PC-9 (cell line): ENCODE measurements at regions not wholly inside any gene's neighbourhood (a gene's known extent, or its start where the extent isn't known, plus 50 kb on each side); places are given as distances from the start of the nearest gene placed in this dataset.
"Not testable (repeated sequence)": the region's sequence is repeated elsewhere in the genome, so short reads cannot be mapped to it uniquely, and the experiment has no call there.

Experiments used
- BruUV-seq: library from RNA; stranded (reverse); fragments of 400-500 nt; replicated peaks from 2 replicates; lab custom pipeline; 2021; lab: Mats Ljungman, UMichigan
- CTCF ChIA-PET: fragments of 300-600 bp; sonication (Branson Sonifier 250); formaldehyde crosslinking; loops from one replicate; lab custom pipeline; 2022; ENCODE audit warnings: antibody characterized with exemption; lab: Charles Lee
- POLR2A ChIA-PET: fragments of 300-600 bp; sonication (Branson Sonifier 250); formaldehyde crosslinking; loops from one replicate; lab custom pipeline; 2022; ENCODE audit warnings: antibody characterized with exemption; ENCODE audit not compliant: unreplicated experiment; lab: Charles Lee
- DNase-seq, 2 experiments: peaks; one replicate each; pipeline versions ENCODE4 v3.0.0 to v3.0.0-alpha.2; 2015 to 2022; ENCODE audit warnings: mixed read lengths in 1 of 2
- H2AFZ ChIP-seq: fragments of 200-600 bp; sonication (generic); 2 replicates; pipeline ENCODE4 v1.8.1; 2017; ENCODE audit warnings: antibody characterized with exemption
- H3F3A ChIP-seq: fragments of 200-600 bp; sonication (generic); 2 replicates; pipeline ENCODE4 v1.8.1; 2017; ENCODE audit warnings: antibody characterized with exemption, mild to moderate bottlenecking, low read depth; ENCODE audit not compliant: insufficient read depth
- H3K27ac ChIP-seq: fragments of 200-600 bp; sonication (generic); 2 replicates; pipeline ENCODE4 v1.6.1; 2016; ENCODE audit warnings: mixed run types
- H3K27me3 ChIP-seq: fragments of 200-600 bp; sonication (generic); 2 replicates; pipeline ENCODE4 v1.6.1; 2016; ENCODE audit warnings: low read depth, mixed run types; ENCODE audit not compliant: insufficient read depth
- H3K36me3 ChIP-seq: fragments of 200-600 bp; sonication (generic); 2 replicates; pipeline ENCODE4 v1.6.1; 2016; ENCODE audit warnings: low read depth, mixed run types
- H3K4me1 ChIP-seq: fragments of 200-600 bp; sonication (generic); replicated peaks from 2 replicates; pipeline ENCODE4 v1.6.1; 2016; ENCODE audit warnings: mixed run types; ENCODE audit not compliant: insufficient read depth
- H3K4me2 ChIP-seq: fragments of 200-600 bp; sonication (generic); 2 replicates; pipeline ENCODE4 v1.6.1; 2017; ENCODE audit warnings: mixed run types
- H3K4me3 ChIP-seq: fragments of 200-600 bp; sonication (generic); 2 replicates; pipeline ENCODE4 v1.6.1; 2016; ENCODE audit warnings: mixed run types
- H3K79me2 ChIP-seq: fragments of 200-600 bp; sonication (generic); 2 replicates; pipeline ENCODE4 v1.6.1; 2017; ENCODE audit warnings: low read depth, mixed run types
- H3K9me2 ChIP-seq: fragments of 200-600 bp; sonication (generic); 2 replicates; pipeline ENCODE4 v1.8.1; 2017; ENCODE audit warnings: mild to moderate bottlenecking; ENCODE audit not compliant: insufficient read depth
- H3K9me3 ChIP-seq: fragments of 200-600 bp; sonication (generic); 2 replicates; pipeline ENCODE4 v1.8.1; 2016; ENCODE audit warnings: low read depth; ENCODE audit not compliant: insufficient read depth
- H4K20me1 ChIP-seq: fragments of 200-600 bp; sonication (generic); 2 replicates; pipeline ENCODE4 v1.8.1; 2017; ENCODE audit not compliant: insufficient read depth
- EZH2 ChIP-seq: fragments of 200-600 bp; sonication (generic); IDR thresholded peaks from 2 replicates; pipeline ENCODE4 v1.8.0; 2017; ENCODE audit warnings: antibody characterized with exemption, low read depth
- intact Hi-C: fragments of 100-400 bp; cut with micrococcal nuclease; formaldehyde crosslinking; loops from one replicate; pipeline ENCODE4 v1.10.0; 2022; ENCODE audit not compliant: unreplicated experiment
- TF ChIP-seq, protein P1 (sequence below): fragments of 200-600 bp; sonication (generic); conservative IDR thresholded peaks from 2 replicates; pipeline ENCODE4 v1.6.1; 2017; ENCODE audit warnings: mixed run types, antibody characterized with exemption, mild to moderate bottlenecking, moderate library complexity

GRCh38 chr3:147157631-147158030, 248.7 kb downstream of the ZIC4 start:
- Histone ChIP-seq H3K36me3 (no peaks in the 10 kb centered on the region), H3K4me1 (no peaks in the 10 kb centered on the region), H3K9me2 (no peaks in the 10 kb centered on the region), H3K4me2 (no peak overlapping the region), H3K27me3 (no peaks in the 10 kb centered on the region), H3K27ac (no peak overlapping the region), H3K79me2 (no peaks in the 10 kb centered on the region), H3K4me3 (no peak overlapping the region), H3K9me3 (no peaks in the 10 kb centered on the region), H2AFZ (no peak overlapping the region), H3F3A (no peaks in the 10 kb centered on the region), H4K20me1 (no peaks in the 10 kb centered on the region)
- no TSS peak for BruUV-seq
- intact Hi-C loops = no loop called here
- no peak for DNase-seq
- ChIA-PET POLR2A (no interaction called here), CTCF (no interaction called here)
- TF ChIP-seq, protein P1, sequence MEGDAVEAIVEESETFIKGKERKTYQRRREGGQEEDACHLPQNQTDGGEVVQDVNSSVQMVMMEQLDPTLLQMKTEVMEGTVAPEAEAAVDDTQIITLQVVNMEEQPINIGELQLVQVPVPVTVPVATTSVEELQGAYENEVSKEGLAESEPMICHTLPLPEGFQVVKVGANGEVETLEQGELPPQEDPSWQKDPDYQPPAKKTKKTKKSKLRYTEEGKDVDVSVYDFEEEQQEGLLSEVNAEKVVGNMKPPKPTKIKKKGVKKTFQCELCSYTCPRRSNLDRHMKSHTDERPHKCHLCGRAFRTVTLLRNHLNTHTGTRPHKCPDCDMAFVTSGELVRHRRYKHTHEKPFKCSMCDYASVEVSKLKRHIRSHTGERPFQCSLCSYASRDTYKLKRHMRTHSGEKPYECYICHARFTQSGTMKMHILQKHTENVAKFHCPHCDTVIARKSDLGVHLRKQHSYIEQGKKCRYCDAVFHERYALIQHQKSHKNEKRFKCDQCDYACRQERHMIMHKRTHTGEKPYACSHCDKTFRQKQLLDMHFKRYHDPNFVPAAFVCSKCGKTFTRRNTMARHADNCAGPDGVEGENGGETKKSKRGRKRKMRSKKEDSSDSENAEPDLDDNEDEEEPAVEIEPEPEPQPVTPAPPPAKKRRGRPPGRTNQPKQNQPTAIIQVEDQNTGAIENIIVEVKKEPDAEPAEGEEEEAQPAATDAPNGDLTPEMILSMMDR = no peak
- TF ChIP-seq EZH2 = no peak

- CTCF ChIA-PET, intact Hi-C loops, BruUV-seq: not testable (repeated sequence)
Measured at GRCh38 chr3:147154988-147155387, 251.4 kb downstream of the ZIC4 start.

DNA sequence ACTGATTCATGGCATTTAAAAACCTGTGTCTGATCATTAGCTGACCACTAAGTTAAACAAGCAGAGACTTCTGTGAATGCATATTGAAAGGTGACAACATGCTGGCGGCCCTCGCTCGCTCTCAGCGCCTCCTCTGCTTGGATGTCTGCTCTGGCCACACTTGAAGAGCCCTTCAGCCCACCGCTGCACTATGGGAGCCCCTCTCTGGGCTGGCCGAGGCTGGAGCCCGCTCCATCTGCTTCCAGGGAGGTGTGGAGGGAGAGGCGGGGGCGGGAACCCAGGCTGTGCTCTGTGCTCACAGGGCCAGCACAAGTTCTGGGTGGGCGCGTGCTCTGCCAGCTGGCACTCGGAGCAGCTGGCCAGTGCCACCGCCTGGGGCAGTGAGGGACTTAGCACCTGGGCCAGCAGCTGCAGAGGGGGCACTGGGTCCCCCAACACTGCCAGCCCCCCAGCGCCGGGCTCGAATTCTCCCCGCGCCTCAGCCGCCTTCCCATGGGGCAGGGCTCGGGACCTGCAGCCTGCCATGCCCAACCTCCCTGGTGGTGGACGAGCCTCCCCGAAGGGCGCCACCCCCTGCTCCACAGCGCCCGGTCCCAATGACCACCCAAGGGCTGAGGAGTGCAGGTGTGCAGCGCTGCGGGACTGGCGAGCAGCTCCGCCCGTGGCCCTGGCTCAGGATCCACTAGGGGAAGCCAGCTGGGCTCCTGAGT, 252.4 kb downstream of the ZIC4 start:
- no TSS peak for BruUV-seq
- intact Hi-C loops = no loop called here
- no peak overlapping the region for H3K4me3 ChIP-seq
- no peaks in the 10 kb centered on the region for H3F3A ChIP-seq
- H3K27ac ChIP-seq = no peak overlapping the region
- H3K27me3 ChIP-seq = no peaks in the 10 kb centered on the region
- no peaks in the 10 kb centered on the region for H3K9me2 ChIP-seq
- no peaks in the 10 kb centered on the region for H3K79me2 ChIP-seq
- no peaks in the 10 kb centered on the region for H3K36me3 ChIP-seq
- no peak overlapping the region for H3K4me2 ChIP-seq
- CTCF ChIA-PET = no interaction called here
- no peaks in the 10 kb centered on the region for H3K9me3 ChIP-seq
- H4K20me1 ChIP-seq = no peaks in the 10 kb centered on the region
- no peak overlapping the region for H2AFZ ChIP-seq
- POLR2A ChIA-PET = no interaction called here
- no peaks in the 10 kb centered on the region for H3K4me1 ChIP-seq
- TF ChIP-seq, protein P1 = no peak
- TF ChIP-seq EZH2 = no peak
- no peak for DNase-seq

More at GRCh38 chr3:147154988-147155387, 251.4 kb downstream of the ZIC4 start:
- H4K20me1 ChIP-seq, H3K4me1 ChIP-seq, H3K27me3 ChIP-seq, H3F3A ChIP-seq, H3K9me3 ChIP-seq, DNase-seq, H3K27ac ChIP-seq, H3K36me3 ChIP-seq, H3K9me2 ChIP-seq, H3K79me2 ChIP-seq, H3K4me2 ChIP-seq, POLR2A ChIA-PET, H3K4me3 ChIP-seq, H2AFZ ChIP-seq: not testable (repeated sequence)

DNA sequence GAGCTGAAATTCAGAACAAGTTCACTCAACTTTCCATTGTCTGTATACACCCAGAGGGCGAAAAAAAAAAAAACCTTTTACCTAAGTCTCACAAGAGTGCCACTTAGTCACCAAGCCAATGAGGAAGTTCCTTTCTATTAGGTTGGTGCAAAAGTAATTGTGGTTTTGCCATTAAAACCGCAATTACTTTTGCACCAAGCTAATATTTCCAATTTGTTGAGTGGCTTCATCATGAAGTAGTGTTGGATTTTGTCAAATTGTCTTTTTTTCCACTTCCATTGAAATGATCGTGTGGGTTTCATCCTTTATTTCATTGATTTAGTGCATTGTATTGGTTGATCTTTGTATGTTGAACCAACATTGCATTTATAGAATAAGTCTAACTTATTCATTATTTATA, 253.9 kb downstream of the ZIC4 start:
- intact Hi-C loops = no loop called here
- Histone ChIP-seq H3K4me1 (no peaks in the 10 kb centered on the region), H3K27me3 (no peaks in the 10 kb centered on the region), H2AFZ (no peak overlapping the region), H3K36me3 (no peaks in the 10 kb centered on the region), H3K27ac (no peak overlapping the region), H4K20me1 (no peaks in the 10 kb centered on the region), H3K4me2 (no peak overlapping the region), H3K9me3 (no peaks in the 10 kb centered on the region), H3K4me3 (no peak overlapping the region), H3F3A (no peaks in the 10 kb centered on the region), H3K9me2 (no peaks in the 10 kb centered on the region), H3K79me2 (no peaks in the 10 kb centered on the region)
- DNase-seq = no peak
- POLR2A ChIA-PET = no interaction called here
- CTCF ChIA-PET = no interaction called here
- TF ChIP-seq, protein P1 = no peak
- no peak for TF ChIP-seq EZH2
- BruUV-seq = no TSS peak
